ENCODE measurements at regions not wholly inside any gene's neighbourhood (a gene's known extent, or its start where the extent isn't known, plus 50 kb on each side); places are given as distances from the start of the nearest gene placed in this dataset.

DNA sequence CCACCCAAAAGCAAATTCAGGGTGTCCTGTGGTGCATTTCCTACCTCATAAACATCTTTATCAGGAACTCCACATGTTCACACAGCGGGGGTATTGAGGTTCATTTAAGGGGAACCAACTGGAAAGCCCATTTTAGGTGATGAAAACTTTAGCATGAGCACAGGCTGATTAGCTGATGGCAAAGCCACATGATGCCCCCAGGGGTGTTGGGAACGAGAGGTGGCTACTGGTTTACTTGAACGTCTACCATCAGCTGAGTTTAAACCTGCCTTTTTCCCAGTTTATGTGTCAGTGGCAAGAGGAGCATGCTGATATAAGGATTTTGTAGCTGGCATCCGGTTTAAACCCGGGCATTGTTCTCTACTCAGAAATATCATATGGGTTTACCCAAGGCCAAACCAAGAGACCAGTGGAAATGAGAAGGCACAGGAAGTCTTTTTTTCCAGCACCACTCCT is 54.5 kb upstream of the UPP2 start (continued):
- TF ChIP-seq PRDM4 (tag by site-specific recombination; IDR thresholded peaks at IDR 0.05) (no peak), KLF16 (tag by site-specific recombination; IDR thresholded peaks at IDR 0.05) (no peak), IKZF3 (tag by site-specific recombination; IDR thresholded peaks at IDR 0.05) (no peak), BCL11B (tag by site-specific recombination; IDR thresholded peaks at IDR 0.05; ENCODE audit: low read depth) (peak; percentile 39; the same call in 1 of the 2 replicates), ZNF658 (tag by site-specific recombination; IDR thresholded peaks at IDR 0.05) (no peak), ZNF621 (tag by site-specific recombination; IDR thresholded peaks at IDR 0.05) (no peak), ZNF610 (tag by site-specific recombination; IDR thresholded peaks at IDR 0.05; ENCODE audit: borderline replicate concordance) (0 out of 2 replicates have a peak, but pooled peaks have one; percentile 22), ZNF221 (tag by site-specific recombination; IDR thresholded peaks at IDR 0.05; ENCODE audit: borderline replicate concordance) (no peak), ZNF544 (tag by site-specific recombination; IDR thresholded peaks at IDR 0.05) (no peak), ZNF138 (tag by site-specific recombination; IDR thresholded peaks at IDR 0.05; ENCODE audit: borderline replicate concordance) (no peak)
- TF ChIP-seq, protein P1, sequence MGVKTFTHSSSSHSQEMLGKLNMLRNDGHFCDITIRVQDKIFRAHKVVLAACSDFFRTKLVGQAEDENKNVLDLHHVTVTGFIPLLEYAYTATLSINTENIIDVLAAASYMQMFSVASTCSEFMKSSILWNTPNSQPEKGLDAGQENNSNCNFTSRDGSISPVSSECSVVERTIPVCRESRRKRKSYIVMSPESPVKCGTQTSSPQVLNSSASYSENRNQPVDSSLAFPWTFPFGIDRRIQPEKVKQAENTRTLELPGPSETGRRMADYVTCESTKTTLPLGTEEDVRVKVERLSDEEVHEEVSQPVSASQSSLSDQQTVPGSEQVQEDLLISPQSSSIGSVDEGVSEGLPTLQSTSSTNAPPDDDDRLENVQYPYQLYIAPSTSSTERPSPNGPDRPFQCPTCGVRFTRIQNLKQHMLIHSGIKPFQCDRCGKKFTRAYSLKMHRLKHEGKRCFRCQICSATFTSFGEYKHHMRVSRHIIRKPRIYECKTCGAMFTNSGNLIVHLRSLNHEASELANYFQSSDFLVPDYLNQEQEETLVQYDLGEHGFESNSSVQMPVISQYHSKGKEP (tag by site-specific recombination; IDR thresholded peaks at IDR 0.05), result 0 out of 2 replicates have a peak, but pooled peaks have one; percentile 34

- Histone ChIP-seq H3K4me3 (ENCODE audit: low read depth, low read length) (no peak overlapping the region), H3K36me3 (ENCODE audit: control insufficient read depth in 2 of 2, insufficient read depth in 1 of 2, low read length in 2 of 2) (no peaks in the 10 kb centered on the region), H3K4me1 (ENCODE audit: control insufficient read depth, insufficient read depth, low read length) (no peaks in the 10 kb centered on the region), H3K9me3 (ENCODE audit: control insufficient read depth, insufficient read depth, low read depth, low read length) (no peaks in the 10 kb centered on the region), H3K27ac (ENCODE audit: extremely low read depth, low read depth, low read length) (no peak overlapping the region)
- CTCF ChIA-PET, result interaction anchor here (1.0 to 1.8 kb wide), 5 partner anchors 8 to 708 kb away, joined by 3 to 7 read pairs (median 3); no protein-coding TSS in a partner anchor
- POLR2A ChIA-PET, result no interaction called here
- TF ChIP-seq ZNF433 (tag by site-specific recombination; IDR thresholded peaks at IDR 0.05; ENCODE audit: low read depth), result no peak
- no peak for TF ChIP-seq ZNF623 (tag by site-specific recombination; IDR thresholded peaks at IDR 0.05)
- TF ChIP-seq ZNF600 (tag by site-specific recombination; IDR thresholded peaks at IDR 0.05), result no peak
- TF ChIP-seq ZNF394 (tag by site-specific recombination; IDR thresholded peaks at IDR 0.05; ENCODE audit: borderline replicate concordance), result no peak
- TF ChIP-seq FEZF1 (tag by site-specific recombination; IDR thresholded peaks at IDR 0.05), result no peak
- no peak for TF ChIP-seq KLF9 (tag by site-specific recombination; IDR thresholded peaks at IDR 0.05; ENCODE audit: low read depth)
- no peak for TF ChIP-seq ZNF362 (tag by site-specific recombination; IDR thresholded peaks at IDR 0.05)
- no peak for TF ChIP-seq ZBTB11 (tag by site-specific recombination; conservative IDR thresholded peaks at IDR 0.05; ENCODE audit: low read depth)
- TF ChIP-seq ZNF19 (tag by site-specific recombination; IDR thresholded peaks at IDR 0.05; ENCODE audit: low read depth), result no peak
- TF ChIP-seq ZNF140 (tag by site-specific recombination; IDR thresholded peaks at IDR 0.05), result no peak
- TF ChIP-seq SP3 (tag by site-specific recombination; IDR thresholded peaks at IDR 0.05), result no peak
- no peak for TF ChIP-seq ZNF585B (tag by site-specific recombination; IDR thresholded peaks at IDR 0.05)
- TF ChIP-seq ZNF624 (tag by site-specific recombination; IDR thresholded peaks at IDR 0.05), result no peak
These were observed 55.4 kb upstream of the UPP2 start for GRCh38 chr2:158046121-158046880.
